GM23248 (cell line): ENCODE measurements at regions not wholly inside any gene's neighbourhood (a gene's known extent, or its start where the extent isn't known, plus 50 kb on each side); places are given as distances from the start of the nearest gene placed in this dataset.

Source experiments
- DNase-seq: peaks from one replicate; pipeline ENCODE4 v3.0.0-alpha.2; 2015
- H2AFZ ChIP-seq: fragments of 200-600 bp; sonication (generic); 2 replicates; pipeline ENCODE4 v1.6.1; 2016; ENCODE audit warnings: antibody characterized with exemption
- H3F3A ChIP-seq: fragments of 200-600 bp; sonication (generic); 2 replicates; pipeline ENCODE4 v1.6.1; 2016; ENCODE audit warnings: mild to moderate bottlenecking, antibody characterized with exemption, mixed run types; ENCODE audit not compliant: insufficient read depth
- H3K27ac ChIP-seq: fragments of 200-600 bp; sonication (generic); 2 replicates; pipeline ENCODE4 v1.5.1; 2016; ENCODE audit warnings: mild to moderate bottlenecking
- H3K27me3 ChIP-seq: fragments of 200-600 bp; sonication (generic); replicated peaks from 2 replicates; pipeline ENCODE4 v1.6.1; 2016; ENCODE audit warnings: mild to moderate bottlenecking; ENCODE audit not compliant: insufficient read depth
- H3K36me3 ChIP-seq: fragments of 200-600 bp; sonication (generic); 2 replicates; pipeline ENCODE4 v1.6.1; 2016; ENCODE audit warnings: low read depth, mild to moderate bottlenecking
- H3K4me1 ChIP-seq: fragments of 200-600 bp; sonication (generic); 2 replicates; pipeline ENCODE4 v1.6.1; 2016; ENCODE audit warnings: mild to moderate bottlenecking; ENCODE audit not compliant: insufficient read depth
- H3K4me2 ChIP-seq: fragments of 200-600 bp; sonication (generic); one replicate; pipeline ENCODE4 v1.6.1; 2016; ENCODE audit warnings: mild to moderate bottlenecking; ENCODE audit not compliant: unreplicated experiment
- H3K4me3 ChIP-seq: fragments of 200-600 bp; sonication (generic); 2 replicates; pipeline ENCODE4 v1.5.1; 2016; ENCODE audit warnings: mild to moderate bottlenecking
- H3K79me2 ChIP-seq: fragments of 200-600 bp; sonication (generic); 2 replicates; pipeline ENCODE4 v1.6.1; 2016; ENCODE audit warnings: mild to moderate bottlenecking; ENCODE audit not compliant: insufficient read depth
- H3K9ac ChIP-seq: fragments of 200-600 bp; sonication (generic); 2 replicates; pipeline ENCODE4 v1.6.1; 2016; ENCODE audit warnings: mild to moderate bottlenecking
- H3K9me2 ChIP-seq: fragments of 200-600 bp; sonication (generic); 2 replicates; pipeline ENCODE4 v1.6.1; 2016; ENCODE audit warnings: mixed run types, mild to moderate bottlenecking, moderate library complexity; ENCODE audit not compliant: insufficient read depth
- H3K9me3 ChIP-seq: fragments of 200-600 bp; sonication (generic); one replicate; pipeline ENCODE4 v1.6.1; 2017; ENCODE audit warnings: low read depth
- H4K20me1 ChIP-seq: fragments of 200-600 bp; sonication (generic); 2 replicates; pipeline ENCODE4 v1.6.0; 2016; ENCODE audit not compliant: insufficient read depth
- EZH2 ChIP-seq: fragments of 200-600 bp; sonication (generic); IDR thresholded peaks from 2 replicates; pipeline ENCODE4 v1.6.1; 2018; ENCODE audit warnings: antibody characterized with exemption, mild to moderate bottlenecking; ENCODE audit not compliant: insufficient read depth, poor library complexity, severe bottlenecking
- EZH2phosphoT487 ChIP-seq: fragments of 200-600 bp; sonication (generic); IDR thresholded peaks from 2 replicates; pipeline ENCODE4 v1.6.1; 2018; ENCODE audit warnings: antibody characterized with exemption, moderate library complexity, mild to moderate bottlenecking, low read depth; ENCODE audit not compliant: insufficient read depth
- WGBS, 2 experiments: methylation state at CpG; one replicate each; pipeline ENCODE4 v1.1.6; 2015 to 2017; ENCODE audit warnings: low lambda C conversion rate in 2 of 2, low coverage in 1 of 2; ENCODE audit errors: missing lambda C conversion rate in 2 of 2; 5-methylcytosine and 5-hydroxymethylcytosine counted together
- in situ Hi-C: fragments of 300-500 bp; cut with MboI; formaldehyde crosslinking; loops from 2 replicates; pipeline ENCODE4 v1.15.0; 2020

- Histone ChIP-seq H4K20me1 (no peaks in the 10 kb centered on the region), H3K27me3 (no peaks in the 10 kb centered on the region), H3K4me3 (no peak overlapping the region), H3K79me2 (no peaks in the 10 kb centered on the region), H3K9me3 (no peaks in the 10 kb centered on the region), H3K36me3 (no peaks in the 10 kb centered on the region), H3K9ac (no peak overlapping the region), H3K4me1 (no peaks in the 10 kb centered on the region), H3F3A (no peaks in the 10 kb centered on the region), H3K27ac (no peak overlapping the region), H3K9me2 (no peaks in the 10 kb centered on the region), H2AFZ (no peak overlapping the region), H3K4me2 (no peak overlapping the region)
- in situ Hi-C loops: no loop called here
- DNase-seq: no peak
- 33 to 39% methylated on average over 1 of the region's 1 CpG for WGBS, 2 experiments
- no peak for TF ChIP-seq EZH2phosphoT487
- TF ChIP-seq EZH2: no peak
Measured at GRCh38 chr14:40386433-40386832, 954.2 kb upstream of the FBXO33 start.

GRCh38 chr14:40374221-40374620 is 942.0 kb upstream of the FBXO33 start:
- H3K27me3 ChIP-seq: no peaks in the 10 kb centered on the region
- H3K27ac ChIP-seq: no peak overlapping the region
- no peak overlapping the region for H3K4me3 ChIP-seq
- no peak overlapping the region for H3K4me2 ChIP-seq
- no peaks in the 10 kb centered on the region for H3K9me3 ChIP-seq
- no peak for DNase-seq
- no peak for TF ChIP-seq EZH2phosphoT487
- in situ Hi-C loops: no loop called here
- H4K20me1 ChIP-seq: no peaks in the 10 kb centered on the region
- H3F3A ChIP-seq: no peaks in the 10 kb centered on the region
- H3K79me2 ChIP-seq: no peaks in the 10 kb centered on the region
- H3K36me3 ChIP-seq: no peaks in the 10 kb centered on the region
- 67 to 73% methylated on average over 10 of the region's 10 CpGs for WGBS, 2 experiments
- no peaks in the 10 kb centered on the region for H3K9me2 ChIP-seq
- H2AFZ ChIP-seq: no peak overlapping the region
- no peak overlapping the region for H3K9ac ChIP-seq
- H3K4me1 ChIP-seq: no peaks in the 10 kb centered on the region

- no peak for DNase-seq
- no peaks in the 10 kb centered on the region for H3K9me2 ChIP-seq
- no peaks in the 10 kb centered on the region for H3F3A ChIP-seq
- H3K9ac ChIP-seq: no peak overlapping the region
- no peaks in the 10 kb centered on the region for H3K9me3 ChIP-seq
- TF ChIP-seq EZH2: no peak
- no peak for TF ChIP-seq EZH2phosphoT487
- no peaks in the 10 kb centered on the region for H3K27me3 ChIP-seq
- H3K4me2 ChIP-seq: no peak overlapping the region
- H3K27ac ChIP-seq: no peak overlapping the region
- H3K36me3 ChIP-seq: no peaks in the 10 kb centered on the region
- H4K20me1 ChIP-seq: no peaks in the 10 kb centered on the region
- H3K4me1 ChIP-seq: no peaks in the 10 kb centered on the region
- H3K79me2 ChIP-seq: no peaks in the 10 kb centered on the region
- no peak overlapping the region for H3K4me3 ChIP-seq
- H2AFZ ChIP-seq: no peak overlapping the region
- in situ Hi-C loops: no loop called here
- 7 to 21% methylated on average over 2 of the region's 2 CpGs for WGBS, 2 experiments
Measured at GRCh38 chr14:40371011-40371410, 938.8 kb upstream of the FBXO33 start.

- Histone ChIP-seq H3K4me3 (no peak overlapping the region), H3K4me2 (no peak overlapping the region), H3K27me3 (no peaks in the 10 kb centered on the region), H3K27ac (no peak overlapping the region), H3K9ac (no peak overlapping the region), H3F3A (no peaks in the 10 kb centered on the region), H3K79me2 (no peaks in the 10 kb centered on the region), H3K9me3 (no peaks in the 10 kb centered on the region), H3K9me2 (no peaks in the 10 kb centered on the region), H4K20me1 (no peaks in the 10 kb centered on the region), H3K4me1 (no peaks in the 10 kb centered on the region), H3K36me3 (no peaks in the 10 kb centered on the region), H2AFZ (no peak overlapping the region)
- in situ Hi-C loops: no loop called here
- TF ChIP-seq EZH2phosphoT487: no peak
- no peak for TF ChIP-seq EZH2
- WGBS, 2 experiments: 24 to 31% methylated on average over 2 of the region's 2 CpGs
- DNase-seq: no peak
Measured at GRCh38 chr14:40368314-40368713, 936.1 kb upstream of the FBXO33 start.

GRCh38 chr14:40367717-40368116 is 935.5 kb upstream of the FBXO33 start:
- H4K20me1 ChIP-seq: no peaks in the 10 kb centered on the region
- no peaks in the 10 kb centered on the region for H3K79me2 ChIP-seq
- no peak overlapping the region for H3K9ac ChIP-seq
- TF ChIP-seq EZH2 (no peak), EZH2phosphoT487 (no peak)
- H3K4me1 ChIP-seq: no peaks in the 10 kb centered on the region
- no peak overlapping the region for H3K4me3 ChIP-seq
- DNase-seq: no peak
- H3F3A ChIP-seq: no peaks in the 10 kb centered on the region
- H3K9me2 ChIP-seq: no peaks in the 10 kb centered on the region
- in situ Hi-C loops: no loop called here
- H3K4me2 ChIP-seq: no peak overlapping the region
- no peaks in the 10 kb centered on the region for H3K9me3 ChIP-seq
- H3K27me3 ChIP-seq: no peaks in the 10 kb centered on the region
- H2AFZ ChIP-seq: no peak overlapping the region
- no peak overlapping the region for H3K27ac ChIP-seq
- H3K36me3 ChIP-seq: no peaks in the 10 kb centered on the region
